ENCODE measurements at regions not wholly inside any gene's neighbourhood (a gene's known extent, or its start where the extent isn't known, plus 50 kb on each side); places are given as distances from the start of the nearest gene placed in this dataset.
A peak's percentile ranks its signal among the peaks of the same experiment; 100 is the strongest.

DNA sequence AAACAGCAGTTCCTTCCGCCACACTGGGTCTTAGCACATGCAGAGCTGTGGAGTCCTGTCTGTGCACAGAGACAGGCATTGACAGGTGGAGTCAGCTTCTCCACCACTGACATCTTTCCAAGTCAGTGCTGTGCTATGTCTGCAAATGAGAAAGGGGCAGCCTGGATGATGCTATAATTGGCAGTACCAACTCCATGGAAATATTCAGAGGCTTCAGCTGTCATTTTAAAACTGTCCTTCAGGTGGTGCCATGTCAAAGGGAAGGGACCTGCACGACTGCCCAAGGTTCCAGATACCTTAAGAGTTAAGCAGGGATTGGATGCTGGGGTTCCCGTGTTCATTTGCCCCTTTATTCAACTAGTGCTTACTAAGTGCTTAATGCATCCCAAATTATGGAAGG lies 258.0 kb upstream of the PRKCQ start:
- peaks cover 4% of the 10 kb centered on the region; the same call in 1 of the 2 replicates for H3K36me3 ChIP-seq (ENCODE audit: insufficient read depth)
- H3K4me1 ChIP-seq (ENCODE audit: insufficient read depth) = peaks cover 8% of the 10 kb centered on the region; the same call in 1 of the 2 replicates
- peaks cover 8% of the 10 kb centered on the region; the same call in 2 of the 3 replicates for H3K4me1 Mint-ChIP-seq
- H3K36me3 Mint-ChIP-seq (ENCODE audit: low read depth) = peaks cover 20% of the 10 kb centered on the region
- no peak for TF ChIP-seq NANOG (IDR thresholded peaks at IDR 0.05; ENCODE audit: borderline replicate concordance)
- TF ChIP-seq CREB1 (CRISPR knock-in tag; IDR thresholded peaks at IDR 0.05; ENCODE audit: low read depth) = no peak
- TF ChIP-seq, protein P1, sequence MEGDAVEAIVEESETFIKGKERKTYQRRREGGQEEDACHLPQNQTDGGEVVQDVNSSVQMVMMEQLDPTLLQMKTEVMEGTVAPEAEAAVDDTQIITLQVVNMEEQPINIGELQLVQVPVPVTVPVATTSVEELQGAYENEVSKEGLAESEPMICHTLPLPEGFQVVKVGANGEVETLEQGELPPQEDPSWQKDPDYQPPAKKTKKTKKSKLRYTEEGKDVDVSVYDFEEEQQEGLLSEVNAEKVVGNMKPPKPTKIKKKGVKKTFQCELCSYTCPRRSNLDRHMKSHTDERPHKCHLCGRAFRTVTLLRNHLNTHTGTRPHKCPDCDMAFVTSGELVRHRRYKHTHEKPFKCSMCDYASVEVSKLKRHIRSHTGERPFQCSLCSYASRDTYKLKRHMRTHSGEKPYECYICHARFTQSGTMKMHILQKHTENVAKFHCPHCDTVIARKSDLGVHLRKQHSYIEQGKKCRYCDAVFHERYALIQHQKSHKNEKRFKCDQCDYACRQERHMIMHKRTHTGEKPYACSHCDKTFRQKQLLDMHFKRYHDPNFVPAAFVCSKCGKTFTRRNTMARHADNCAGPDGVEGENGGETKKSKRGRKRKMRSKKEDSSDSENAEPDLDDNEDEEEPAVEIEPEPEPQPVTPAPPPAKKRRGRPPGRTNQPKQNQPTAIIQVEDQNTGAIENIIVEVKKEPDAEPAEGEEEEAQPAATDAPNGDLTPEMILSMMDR (conservative IDR thresholded peaks at IDR 0.05; ENCODE audit: low read depth in 2 of 2) = peak; percentile 49 to 59
- TF ChIP-seq ZNF114 (CRISPR knock-in tag; IDR thresholded peaks at IDR 0.05) = no peak
- ATAC-seq = no peak
- H3K27ac Mint-ChIP-seq = no peak overlapping the region
- no peak overlapping the region for H2AFZ ChIP-seq
- DNase-seq (ENCODE audit: low spot score) = peak; percentile 44
- H4K20me1 ChIP-seq (replicated peaks; ENCODE audit: insufficient read depth) = no peaks in the 10 kb centered on the region
- 0 out of 2 replicates have a peak, but pooled peaks cover 9% of the 10 kb centered on the region for H3F3A ChIP-seq (replicated peaks; ENCODE audit: low read depth)
- H3K79me2 ChIP-seq (replicated peaks; ENCODE audit: insufficient read depth) = no peaks in the 10 kb centered on the region
- H3K4me3 Mint-ChIP-seq = no peak overlapping the region
- H3K4me2 ChIP-seq = no peak overlapping the region
- no peak overlapping the region for H3K27ac ChIP-seq (ENCODE audit: low read depth)
- no peaks in the 10 kb centered on the region for H3K27me3 ChIP-seq (ENCODE audit: insufficient read depth)
- peaks cover 16% of the 10 kb centered on the region; the same call in 1 of the 2 replicates for H3K9me2 ChIP-seq (ENCODE audit: insufficient read depth)
- peaks cover 18% of the 10 kb centered on the region for H3K9me3 Mint-ChIP-seq
- H3K4me3 ChIP-seq = no peak overlapping the region
- H3K27me3 Mint-ChIP-seq (ENCODE audit: insufficient read depth, low read depth, poor library complexity) = peaks cover 4% of the 10 kb centered on the region

DNA sequence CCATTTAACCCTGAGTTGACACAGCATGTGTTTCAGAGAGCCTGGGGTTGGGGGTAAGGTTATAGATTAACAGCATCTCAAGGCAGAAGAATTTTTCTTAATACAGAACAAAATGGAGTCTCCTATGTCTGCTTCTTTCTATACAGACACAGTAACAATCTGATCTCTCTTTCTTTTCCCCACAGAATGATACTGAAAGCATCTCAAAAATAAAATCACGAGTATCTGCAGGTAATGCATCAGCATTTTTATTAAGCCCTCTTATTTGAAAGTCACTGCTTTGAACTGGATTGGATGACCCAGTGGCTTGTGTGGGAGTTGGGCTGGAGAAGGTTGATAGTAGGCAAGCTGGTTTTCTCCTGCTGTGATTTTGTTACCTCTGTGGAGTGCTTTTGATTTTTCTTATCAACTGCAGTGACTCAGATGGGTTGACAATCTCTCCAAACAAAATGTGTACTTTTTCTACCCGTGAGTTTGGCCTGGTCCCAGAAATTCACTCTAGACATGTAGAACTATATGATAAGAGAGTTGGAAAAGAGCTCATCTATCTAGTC lies 253.5 kb upstream of the PRKCQ start:
- Histone ChIP-seq H3K9me2 (ENCODE audit: insufficient read depth) (peaks cover 9% of the 10 kb centered on the region; the same call in 1 of the 2 replicates), H3K79me2 (replicated peaks; ENCODE audit: insufficient read depth) (no peaks in the 10 kb centered on the region), H2AFZ (no peak overlapping the region), H4K20me1 (replicated peaks; ENCODE audit: insufficient read depth) (no peaks in the 10 kb centered on the region), H3K27me3 (ENCODE audit: insufficient read depth) (no peaks in the 10 kb centered on the region), H3K4me3 (no peak overlapping the region), H3K4me2 (peak overlapping the region; percentile 38; the same call in 1 of the 2 replicates), H3F3A (replicated peaks; ENCODE audit: low read depth) (0 out of 2 replicates have a peak, but pooled peaks cover 12% of the 10 kb centered on the region), H3K4me1 (ENCODE audit: insufficient read depth) (peaks cover 24% of the 10 kb centered on the region), H3K27ac (ENCODE audit: low read depth) (no peak overlapping the region), H3K36me3 (ENCODE audit: insufficient read depth) (no peaks in the 10 kb centered on the region; the same call in 1 of the 2 replicates)
- Mint-ChIP-seq H3K27ac (no peak overlapping the region), H3K27me3 (ENCODE audit: insufficient read depth, low read depth, poor library complexity) (peaks cover 2% of the 10 kb centered on the region), H3K9me3 (0 out of 3 replicates have a peak, but pooled peaks cover 2% of the 10 kb centered on the region), H3K4me1 (peaks cover 24% of the 10 kb centered on the region), H3K36me3 (ENCODE audit: low read depth) (peaks cover 9% of the 10 kb centered on the region; the same call in 2 of the 3 replicates), H3K4me3 (no peak overlapping the region)
- ATAC-seq = no peak
- DNase-seq (ENCODE audit: low spot score) = no peak
- no peak for TF ChIP-seq EZH2phosphoT487 (IDR thresholded peaks at IDR 0.05; ENCODE audit: unreplicated experiment)
- TF ChIP-seq CREB1 (CRISPR knock-in tag; IDR thresholded peaks at IDR 0.05; ENCODE audit: low read depth) = no peak
- TF ChIP-seq, protein P1 (conservative IDR thresholded peaks at IDR 0.05; ENCODE audit: low read depth in 2 of 2) = no peak
- TF ChIP-seq ZNF114 (CRISPR knock-in tag; IDR thresholded peaks at IDR 0.05) = no peak
- TF ChIP-seq EZH2 (IDR thresholded peaks at IDR 0.05; ENCODE audit: low read depth, unreplicated experiment) = no peak
- TF ChIP-seq, protein P2, sequence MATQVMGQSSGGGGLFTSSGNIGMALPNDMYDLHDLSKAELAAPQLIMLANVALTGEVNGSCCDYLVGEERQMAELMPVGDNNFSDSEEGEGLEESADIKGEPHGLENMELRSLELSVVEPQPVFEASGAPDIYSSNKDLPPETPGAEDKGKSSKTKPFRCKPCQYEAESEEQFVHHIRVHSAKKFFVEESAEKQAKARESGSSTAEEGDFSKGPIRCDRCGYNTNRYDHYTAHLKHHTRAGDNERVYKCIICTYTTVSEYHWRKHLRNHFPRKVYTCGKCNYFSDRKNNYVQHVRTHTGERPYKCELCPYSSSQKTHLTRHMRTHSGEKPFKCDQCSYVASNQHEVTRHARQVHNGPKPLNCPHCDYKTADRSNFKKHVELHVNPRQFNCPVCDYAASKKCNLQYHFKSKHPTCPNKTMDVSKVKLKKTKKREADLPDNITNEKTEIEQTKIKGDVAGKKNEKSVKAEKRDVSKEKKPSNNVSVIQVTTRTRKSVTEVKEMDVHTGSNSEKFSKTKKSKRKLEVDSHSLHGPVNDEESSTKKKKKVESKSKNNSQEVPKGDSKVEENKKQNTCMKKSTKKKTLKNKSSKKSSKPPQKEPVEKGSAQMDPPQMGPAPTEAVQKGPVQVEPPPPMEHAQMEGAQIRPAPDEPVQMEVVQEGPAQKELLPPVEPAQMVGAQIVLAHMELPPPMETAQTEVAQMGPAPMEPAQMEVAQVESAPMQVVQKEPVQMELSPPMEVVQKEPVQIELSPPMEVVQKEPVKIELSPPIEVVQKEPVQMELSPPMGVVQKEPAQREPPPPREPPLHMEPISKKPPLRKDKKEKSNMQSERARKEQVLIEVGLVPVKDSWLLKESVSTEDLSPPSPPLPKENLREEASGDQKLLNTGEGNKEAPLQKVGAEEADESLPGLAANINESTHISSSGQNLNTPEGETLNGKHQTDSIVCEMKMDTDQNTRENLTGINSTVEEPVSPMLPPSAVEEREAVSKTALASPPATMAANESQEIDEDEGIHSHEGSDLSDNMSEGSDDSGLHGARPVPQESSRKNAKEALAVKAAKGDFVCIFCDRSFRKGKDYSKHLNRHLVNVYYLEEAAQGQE (IDR thresholded peaks at IDR 0.05; ENCODE audit: unreplicated experiment) = no peak
- no peak for TF ChIP-seq JUNB (IDR thresholded peaks at IDR 0.05; ENCODE audit: unreplicated experiment)
- TF ChIP-seq NANOG (IDR thresholded peaks at IDR 0.05; ENCODE audit: borderline replicate concordance) = no peak
